A673 (cell line): ENCODE measurements at regions not wholly inside any gene's neighbourhood (a gene's known extent, or its start where the extent isn't known, plus 50 kb on each side); places are given as distances from the start of the nearest gene placed in this dataset.

Experiments used
- CTCF ChIP-seq: fragments of 300-800, 200-600 bp; sonication (generic); conservative IDR thresholded peaks from 2 replicates; pipeline ENCODE4 v1.5.1; 2017; ENCODE audit warnings: low read depth, mild to moderate bottlenecking, antibody characterized with exemption, low read length, moderate library complexity, mixed read lengths
- EZH2 ChIP-seq: fragments of 200-600 bp; sonication (generic); IDR thresholded peaks from 2 replicates; pipeline ENCODE4 v1.6.1; 2017; ENCODE audit warnings: borderline replicate concordance, low read depth, mild to moderate bottlenecking, mixed read lengths, antibody characterized with exemption, low read length; ENCODE audit not compliant: poor library complexity, severe bottlenecking

GRCh38 chr1:25131794-25132193 is 100.5 kb downstream of the SYF2 start:
- TF ChIP-seq CTCF = no peak
- no peak for TF ChIP-seq EZH2
